ENCODE measurements at regions not wholly inside any gene's neighbourhood (a gene's known extent, or its start where the extent isn't known, plus 50 kb on each side); places are given as distances from the start of the nearest gene placed in this dataset.

DNA sequence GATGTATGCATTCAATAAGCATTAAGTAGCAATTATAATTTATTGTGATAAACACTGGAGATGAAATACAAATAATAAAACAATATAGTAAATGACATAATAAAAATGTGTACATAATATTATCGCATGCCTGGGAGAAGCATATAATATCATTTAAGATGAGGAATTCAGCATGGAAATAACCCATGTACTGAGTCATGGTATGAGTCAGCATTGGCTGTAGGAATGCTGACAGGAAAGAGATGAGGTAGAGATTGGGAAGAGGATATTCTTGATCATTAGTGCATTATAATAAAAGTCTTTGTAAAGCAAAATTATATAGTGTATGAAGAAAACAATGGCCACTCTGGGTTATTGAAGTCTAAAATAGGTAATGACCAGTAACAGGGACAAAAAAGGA is 82.8 kb downstream of the MAGEB10 start:
- H3K4me3 ChIP-seq (ENCODE audit: insufficient read depth, low read depth, low read length) = peak overlapping the region; percentile 10
- H3K4me1 Mint-ChIP-seq (ENCODE audit: low read depth, unreplicated experiment) = peaks cover 12% of the 10 kb centered on the region
- FAIRE-seq (peak; percentile 93), DNase-seq (ENCODE audit: low read depth) (peak; percentile 69)
- no peaks in the 10 kb centered on the region for H3K27me3 ChIP-seq (ENCODE audit: insufficient read depth, low read length)
- H4K20me1 ChIP-seq (ENCODE audit: insufficient read depth, low read length) = no peaks in the 10 kb centered on the region
- H3K27ac Mint-ChIP-seq (ENCODE audit: unreplicated experiment) = peak overlapping the region; percentile 93
- no peak overlapping the region for H3K9ac ChIP-seq (ENCODE audit: low read length)
- no peaks in the 10 kb centered on the region for H3K36me3 ChIP-seq (ENCODE audit: insufficient read depth, low read length)
- no peaks in the 10 kb centered on the region for H3K9me3 ChIP-seq (ENCODE audit: insufficient read depth, low read depth, low read length)
- no peak overlapping the region for H2AFZ ChIP-seq (ENCODE audit: low read depth, low read length)
- H3K27me3 Mint-ChIP-seq (ENCODE audit: low read depth, unreplicated experiment) = no peaks in the 10 kb centered on the region
- no peaks in the 10 kb centered on the region for H3K79me2 ChIP-seq (ENCODE audit: insufficient read depth, low read length)
- H3K4me1 ChIP-seq (ENCODE audit: insufficient read depth, low read length) = no peaks in the 10 kb centered on the region
- TF ChIP-seq, protein P1, sequence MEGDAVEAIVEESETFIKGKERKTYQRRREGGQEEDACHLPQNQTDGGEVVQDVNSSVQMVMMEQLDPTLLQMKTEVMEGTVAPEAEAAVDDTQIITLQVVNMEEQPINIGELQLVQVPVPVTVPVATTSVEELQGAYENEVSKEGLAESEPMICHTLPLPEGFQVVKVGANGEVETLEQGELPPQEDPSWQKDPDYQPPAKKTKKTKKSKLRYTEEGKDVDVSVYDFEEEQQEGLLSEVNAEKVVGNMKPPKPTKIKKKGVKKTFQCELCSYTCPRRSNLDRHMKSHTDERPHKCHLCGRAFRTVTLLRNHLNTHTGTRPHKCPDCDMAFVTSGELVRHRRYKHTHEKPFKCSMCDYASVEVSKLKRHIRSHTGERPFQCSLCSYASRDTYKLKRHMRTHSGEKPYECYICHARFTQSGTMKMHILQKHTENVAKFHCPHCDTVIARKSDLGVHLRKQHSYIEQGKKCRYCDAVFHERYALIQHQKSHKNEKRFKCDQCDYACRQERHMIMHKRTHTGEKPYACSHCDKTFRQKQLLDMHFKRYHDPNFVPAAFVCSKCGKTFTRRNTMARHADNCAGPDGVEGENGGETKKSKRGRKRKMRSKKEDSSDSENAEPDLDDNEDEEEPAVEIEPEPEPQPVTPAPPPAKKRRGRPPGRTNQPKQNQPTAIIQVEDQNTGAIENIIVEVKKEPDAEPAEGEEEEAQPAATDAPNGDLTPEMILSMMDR (IDR thresholded peaks at IDR 0.05; ENCODE audit: insufficient read depth, low read depth, low read length) = no peak
- no peak for TF ChIP-seq EZH2 (IDR thresholded peaks at IDR 0.05; ENCODE audit: insufficient read depth, low read length)
- H3K36me3 Mint-ChIP-seq (ENCODE audit: low read depth, unreplicated experiment) = no peaks in the 10 kb centered on the region
- H3K4me2 ChIP-seq (ENCODE audit: low read length) = peak overlapping the region; percentile 46
- peak overlapping the region; percentile 38 for H3K27ac ChIP-seq (ENCODE audit: low read depth, low read length)
- no peaks in the 10 kb centered on the region for H3K9me3 Mint-ChIP-seq (ENCODE audit: unreplicated experiment)
- no peak overlapping the region for H3K4me3 Mint-ChIP-seq (ENCODE audit: unreplicated experiment)

DNA sequence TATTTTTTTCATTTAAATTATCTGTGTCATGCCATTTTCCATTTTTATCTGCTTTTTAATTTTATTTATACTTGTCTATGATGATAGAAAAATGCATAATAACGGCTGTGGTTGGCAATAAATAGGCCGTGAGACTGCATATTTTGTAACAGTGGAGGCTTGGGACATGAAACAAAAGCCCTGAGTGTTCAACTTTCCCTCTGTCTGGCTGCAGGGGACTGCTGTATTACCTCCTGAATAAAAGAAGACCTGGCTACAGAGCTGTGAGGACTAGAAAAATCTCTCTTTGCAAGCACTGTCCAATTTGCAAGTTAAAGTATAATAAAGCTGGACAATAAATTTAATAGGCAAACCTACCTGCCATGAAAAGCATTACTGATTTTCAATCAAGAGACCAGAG is 82.1 kb downstream of the MAGEB10 start:
- H3K36me3 ChIP-seq (ENCODE audit: insufficient read depth, low read length) = no peaks in the 10 kb centered on the region
- TF ChIP-seq EZH2 (IDR thresholded peaks at IDR 0.05; ENCODE audit: insufficient read depth, low read length) = no peak
- TF ChIP-seq, protein P1 (IDR thresholded peaks at IDR 0.05; ENCODE audit: insufficient read depth, low read depth, low read length) = no peak
- H3K4me3 ChIP-seq (ENCODE audit: insufficient read depth, low read depth, low read length) = no peak overlapping the region
- Mint-ChIP-seq H3K4me1 (ENCODE audit: low read depth, unreplicated experiment) (peaks cover 12% of the 10 kb centered on the region), H3K9me3 (ENCODE audit: unreplicated experiment) (no peaks in the 10 kb centered on the region), H3K27me3 (ENCODE audit: low read depth, unreplicated experiment) (no peaks in the 10 kb centered on the region), H3K4me3 (ENCODE audit: unreplicated experiment) (no peak overlapping the region), H3K27ac (ENCODE audit: unreplicated experiment) (no peak overlapping the region), H3K36me3 (ENCODE audit: low read depth, unreplicated experiment) (no peaks in the 10 kb centered on the region)
- no peaks in the 10 kb centered on the region for H3K79me2 ChIP-seq (ENCODE audit: insufficient read depth, low read length)
- no peak overlapping the region for H3K9ac ChIP-seq (ENCODE audit: low read length)
- no peaks in the 10 kb centered on the region for H3K27me3 ChIP-seq (ENCODE audit: insufficient read depth, low read length)
- no peaks in the 10 kb centered on the region for H3K4me1 ChIP-seq (ENCODE audit: insufficient read depth, low read length)
- no peaks in the 10 kb centered on the region for H4K20me1 ChIP-seq (ENCODE audit: insufficient read depth, low read length)
- H3K9me3 ChIP-seq (ENCODE audit: insufficient read depth, low read depth, low read length) = no peaks in the 10 kb centered on the region
- H3K4me2 ChIP-seq (ENCODE audit: low read length) = peak overlapping the region; percentile 46
- FAIRE-seq (peak; percentile 82), DNase-seq (ENCODE audit: low read depth) (no peak)
- H2AFZ ChIP-seq (ENCODE audit: low read depth, low read length) = no peak overlapping the region
- peak overlapping the region; percentile 6 for H3K27ac ChIP-seq (ENCODE audit: low read depth, low read length)

DNA sequence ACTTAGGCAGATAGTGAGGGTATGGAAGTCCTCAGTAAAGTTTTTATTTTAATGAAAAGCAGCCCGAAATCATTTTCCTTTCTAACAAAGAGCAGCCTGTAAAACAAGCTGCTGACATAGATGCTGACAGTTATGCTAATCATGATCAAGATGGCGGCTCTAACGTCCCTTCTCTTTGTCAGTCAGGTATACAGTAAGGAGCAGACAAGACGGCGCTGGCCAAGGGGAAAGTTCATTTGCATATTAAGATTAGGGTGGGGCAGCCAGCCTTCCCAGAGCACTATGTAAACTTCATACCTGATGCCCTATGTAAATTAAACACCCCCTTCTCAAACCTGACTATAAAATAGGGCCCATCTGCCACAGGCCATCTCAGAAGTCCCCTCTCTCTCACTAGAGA is 76.9 kb downstream of the MAGEB10 start:
- no peaks in the 10 kb centered on the region for H3K36me3 Mint-ChIP-seq (ENCODE audit: low read depth, unreplicated experiment)
- H3K36me3 ChIP-seq (ENCODE audit: insufficient read depth, low read length) = no peaks in the 10 kb centered on the region
- FAIRE-seq = no peak
- no peak overlapping the region for H3K4me3 ChIP-seq (ENCODE audit: insufficient read depth, low read depth, low read length)
- TF ChIP-seq EZH2 (IDR thresholded peaks at IDR 0.05; ENCODE audit: insufficient read depth, low read length) = no peak
- TF ChIP-seq, protein P1 (IDR thresholded peaks at IDR 0.05; ENCODE audit: insufficient read depth, low read depth, low read length) = no peak
- no peaks in the 10 kb centered on the region for H3K9me3 ChIP-seq (ENCODE audit: insufficient read depth, low read depth, low read length)
- H3K4me2 ChIP-seq (ENCODE audit: low read length) = no peak overlapping the region
- H3K4me1 ChIP-seq (ENCODE audit: insufficient read depth, low read length) = no peaks in the 10 kb centered on the region
- H2AFZ ChIP-seq (ENCODE audit: low read depth, low read length) = no peak overlapping the region
- H3K4me1 Mint-ChIP-seq (ENCODE audit: low read depth, unreplicated experiment) = peaks cover 5% of the 10 kb centered on the region
- no peak overlapping the region for H3K27ac ChIP-seq (ENCODE audit: low read depth, low read length)
- H3K27me3 Mint-ChIP-seq (ENCODE audit: low read depth, unreplicated experiment) = no peaks in the 10 kb centered on the region
- no peak overlapping the region for H3K27ac Mint-ChIP-seq (ENCODE audit: unreplicated experiment)
- no peak overlapping the region for H3K9ac ChIP-seq (ENCODE audit: low read length)
- no peaks in the 10 kb centered on the region for H3K27me3 ChIP-seq (ENCODE audit: insufficient read depth, low read length)
- H3K9me3 Mint-ChIP-seq (ENCODE audit: unreplicated experiment) = no peaks in the 10 kb centered on the region
- H3K79me2 ChIP-seq (ENCODE audit: insufficient read depth, low read length) = no peaks in the 10 kb centered on the region
- H4K20me1 ChIP-seq (ENCODE audit: insufficient read depth, low read length) = no peaks in the 10 kb centered on the region
- no peak for DNase-seq (ENCODE audit: low read depth)
- no peak overlapping the region for H3K4me3 Mint-ChIP-seq (ENCODE audit: unreplicated experiment)

Data from astrocyte (in vitro differentiated cells and primary cell).